ENCODE measurements at regions not wholly inside any gene's neighbourhood (a gene's known extent, or its start where the extent isn't known, plus 50 kb on each side); places are given as distances from the start of the nearest gene placed in this dataset.

DNA sequence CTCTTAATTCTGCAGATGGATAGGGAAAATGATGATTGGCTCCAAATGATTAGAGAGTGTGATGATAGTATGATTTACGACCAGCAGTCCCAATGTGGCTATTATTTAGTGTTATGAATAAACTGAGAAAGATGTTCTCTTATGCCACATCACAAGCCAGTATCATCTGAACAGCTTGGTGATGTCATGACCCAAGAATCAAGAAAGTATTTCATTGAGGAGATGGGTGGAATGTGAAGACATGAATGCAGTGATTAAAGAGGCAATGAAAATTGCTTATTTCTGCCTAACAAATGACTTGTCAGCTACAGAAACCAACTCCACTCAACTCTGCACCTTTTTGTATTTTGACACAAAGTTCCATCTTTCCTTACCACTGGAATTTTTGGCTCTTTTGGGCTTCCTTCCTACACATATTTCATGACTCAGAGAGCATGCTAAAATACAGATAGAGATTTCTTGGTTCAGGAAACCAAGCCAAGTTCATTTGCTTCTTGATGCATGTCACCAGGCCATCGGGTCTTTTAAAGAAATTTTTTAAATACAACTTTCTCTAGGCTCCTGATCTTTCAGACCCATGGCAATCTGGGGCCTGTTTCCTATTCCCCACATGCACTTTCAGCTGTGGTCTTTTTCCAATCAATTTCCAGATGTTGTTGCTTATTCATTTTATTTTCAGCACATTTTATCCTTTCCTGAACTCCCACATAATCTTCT lies 174.2 kb downstream of the HHIP start:
- H3K36me3 Mint-ChIP-seq = 0 out of 2 replicates have a peak, but pooled peaks cover 1% of the 10 kb centered on the region
- H3K27me3 Mint-ChIP-seq (ENCODE audit: low read depth) = no peaks in the 10 kb centered on the region
- ChIA-PET POLR2A (no interaction called here), CTCF (no interaction called here)
- H3K4me1 Mint-ChIP-seq = 0 out of 2 replicates have a peak, but pooled peaks cover 2% of the 10 kb centered on the region
- H3K4me3 Mint-ChIP-seq = no peak overlapping the region
- no peak overlapping the region for H3K27ac Mint-ChIP-seq
- peaks cover 17% of the 10 kb centered on the region for H3K9me3 Mint-ChIP-seq
- no peak for TF ChIP-seq ETV6 (CRISPR knock-in tag; IDR thresholded peaks at IDR 0.05)
- TF ChIP-seq GABPB1 (CRISPR knock-in tag; IDR thresholded peaks at IDR 0.05) = no peak
- no peak for TF ChIP-seq CREM (CRISPR knock-in tag; IDR thresholded peaks at IDR 0.05)
- TF ChIP-seq, protein P1, sequence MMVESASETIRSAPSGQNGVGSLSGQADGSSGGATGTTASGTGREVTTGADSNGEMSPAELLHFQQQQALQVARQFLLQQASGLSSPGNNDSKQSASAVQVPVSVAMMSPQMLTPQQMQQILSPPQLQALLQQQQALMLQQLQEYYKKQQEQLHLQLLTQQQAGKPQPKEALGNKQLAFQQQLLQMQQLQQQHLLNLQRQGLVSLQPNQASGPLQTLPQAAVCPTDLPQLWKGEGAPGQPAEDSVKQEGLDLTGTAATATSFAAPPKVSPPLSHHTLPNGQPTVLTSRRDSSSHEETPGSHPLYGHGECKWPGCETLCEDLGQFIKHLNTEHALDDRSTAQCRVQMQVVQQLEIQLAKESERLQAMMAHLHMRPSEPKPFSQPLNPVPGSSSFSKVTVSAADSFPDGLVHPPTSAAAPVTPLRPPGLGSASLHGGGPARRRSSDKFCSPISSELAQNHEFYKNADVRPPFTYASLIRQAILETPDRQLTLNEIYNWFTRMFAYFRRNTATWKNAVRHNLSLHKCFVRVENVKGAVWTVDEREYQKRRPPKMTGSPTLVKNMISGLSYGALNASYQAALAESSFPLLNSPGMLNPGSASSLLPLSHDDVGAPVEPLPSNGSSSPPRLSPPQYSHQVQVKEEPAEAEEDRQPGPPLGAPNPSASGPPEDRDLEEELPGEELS (CRISPR knock-in tag; IDR thresholded peaks at IDR 0.05) = no peak
- no peak for TF ChIP-seq ZNF263 (CRISPR knock-in tag; IDR thresholded peaks at IDR 0.05; ENCODE audit: low read depth)
- no peak for TF ChIP-seq ZNF671 (CRISPR knock-in tag; IDR thresholded peaks at IDR 0.05)
- TF ChIP-seq HMGA2 (CRISPR knock-in tag; IDR thresholded peaks at IDR 0.05) = no peak
- no peak for TF ChIP-seq ZNF121 (CRISPR knock-in tag; IDR thresholded peaks at IDR 0.05)
- TF ChIP-seq SOX15 (CRISPR knock-in tag; IDR thresholded peaks at IDR 0.05) = no peak
- no peak for TF ChIP-seq ESRRA (CRISPR knock-in tag; IDR thresholded peaks at IDR 0.05; ENCODE audit: borderline replicate concordance)
- no peak for DNase-seq (ENCODE audit: low spot score)
- no peak for ATAC-seq

DNA sequence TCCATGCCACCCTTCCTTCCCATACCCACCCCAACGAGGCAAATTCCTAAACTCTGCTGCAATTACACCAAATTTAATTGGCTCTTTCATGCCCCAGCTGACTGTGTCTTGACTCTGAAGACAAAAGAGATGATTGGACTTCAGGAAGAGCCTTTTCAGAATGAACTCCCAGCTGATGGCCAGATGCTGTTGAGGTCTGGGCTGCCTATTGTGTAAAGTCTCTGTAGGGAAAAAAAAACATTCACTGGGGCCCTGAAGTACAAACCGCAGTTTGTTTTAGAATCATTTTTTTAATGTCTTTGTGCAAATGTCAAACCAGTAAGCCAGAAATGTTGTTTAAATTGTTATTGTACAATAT lies 174.8 kb downstream of the HHIP start:
- ChIA-PET CTCF (no interaction called here), POLR2A (no interaction called here)
- ATAC-seq (no peak), DNase-seq (ENCODE audit: low spot score) (no peak)
- no peak for TF ChIP-seq FOXJ3 (CRISPR knock-in tag; IDR thresholded peaks at IDR 0.05; ENCODE audit: borderline replicate concordance)
- TF ChIP-seq, protein P2, sequence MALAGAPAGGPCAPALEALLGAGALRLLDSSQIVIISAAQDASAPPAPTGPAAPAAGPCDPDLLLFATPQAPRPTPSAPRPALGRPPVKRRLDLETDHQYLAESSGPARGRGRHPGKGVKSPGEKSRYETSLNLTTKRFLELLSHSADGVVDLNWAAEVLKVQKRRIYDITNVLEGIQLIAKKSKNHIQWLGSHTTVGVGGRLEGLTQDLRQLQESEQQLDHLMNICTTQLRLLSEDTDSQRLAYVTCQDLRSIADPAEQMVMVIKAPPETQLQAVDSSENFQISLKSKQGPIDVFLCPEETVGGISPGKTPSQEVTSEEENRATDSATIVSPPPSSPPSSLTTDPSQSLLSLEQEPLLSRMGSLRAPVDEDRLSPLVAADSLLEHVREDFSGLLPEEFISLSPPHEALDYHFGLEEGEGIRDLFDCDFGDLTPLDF (CRISPR knock-in tag; IDR thresholded peaks at IDR 0.05) = no peak
- TF ChIP-seq, protein P3, sequence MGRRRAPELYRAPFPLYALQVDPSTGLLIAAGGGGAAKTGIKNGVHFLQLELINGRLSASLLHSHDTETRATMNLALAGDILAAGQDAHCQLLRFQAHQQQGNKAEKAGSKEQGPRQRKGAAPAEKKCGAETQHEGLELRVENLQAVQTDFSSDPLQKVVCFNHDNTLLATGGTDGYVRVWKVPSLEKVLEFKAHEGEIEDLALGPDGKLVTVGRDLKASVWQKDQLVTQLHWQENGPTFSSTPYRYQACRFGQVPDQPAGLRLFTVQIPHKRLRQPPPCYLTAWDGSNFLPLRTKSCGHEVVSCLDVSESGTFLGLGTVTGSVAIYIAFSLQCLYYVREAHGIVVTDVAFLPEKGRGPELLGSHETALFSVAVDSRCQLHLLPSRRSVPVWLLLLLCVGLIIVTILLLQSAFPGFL (CRISPR knock-in tag; IDR thresholded peaks at IDR 0.05; ENCODE audit: borderline replicate concordance) = no peak
- no peak for TF ChIP-seq ZNF219 (CRISPR knock-in tag; IDR thresholded peaks at IDR 0.05; ENCODE audit: borderline replicate concordance)
- no peak for TF ChIP-seq SMAD3 (CRISPR knock-in tag; IDR thresholded peaks at IDR 0.05; ENCODE audit: borderline replicate concordance)
- TF ChIP-seq MYBL2 (CRISPR knock-in tag; IDR thresholded peaks at IDR 0.05) = no peak
- no peak for TF ChIP-seq EMX1 (CRISPR knock-in tag; IDR thresholded peaks at IDR 0.05)
- no peak for TF ChIP-seq ZNF423 (CRISPR knock-in tag; IDR thresholded peaks at IDR 0.05)
- no peak for TF ChIP-seq RORB (CRISPR knock-in tag; IDR thresholded peaks at IDR 0.05)
- no peak for TF ChIP-seq ZNF416 (CRISPR knock-in tag; IDR thresholded peaks at IDR 0.05)
- TF ChIP-seq PRRX2 (CRISPR knock-in tag; IDR thresholded peaks at IDR 0.05) = no peak
- TF ChIP-seq, protein P4, sequence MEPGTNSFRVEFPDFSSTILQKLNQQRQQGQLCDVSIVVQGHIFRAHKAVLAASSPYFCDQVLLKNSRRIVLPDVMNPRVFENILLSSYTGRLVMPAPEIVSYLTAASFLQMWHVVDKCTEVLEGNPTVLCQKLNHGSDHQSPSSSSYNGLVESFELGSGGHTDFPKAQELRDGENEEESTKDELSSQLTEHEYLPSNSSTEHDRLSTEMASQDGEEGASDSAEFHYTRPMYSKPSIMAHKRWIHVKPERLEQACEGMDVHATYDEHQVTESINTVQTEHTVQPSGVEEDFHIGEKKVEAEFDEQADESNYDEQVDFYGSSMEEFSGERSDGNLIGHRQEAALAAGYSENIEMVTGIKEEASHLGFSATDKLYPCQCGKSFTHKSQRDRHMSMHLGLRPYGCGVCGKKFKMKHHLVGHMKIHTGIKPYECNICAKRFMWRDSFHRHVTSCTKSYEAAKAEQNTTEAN (CRISPR knock-in tag; IDR thresholded peaks at IDR 0.05) = no peak
- TF ChIP-seq NFE2L1 (CRISPR knock-in tag; IDR thresholded peaks at IDR 0.05) = no peak
- TF ChIP-seq ELF4 (CRISPR knock-in tag; IDR thresholded peaks at IDR 0.05; ENCODE audit: low read depth) = no peak
- TF ChIP-seq, protein P5, sequence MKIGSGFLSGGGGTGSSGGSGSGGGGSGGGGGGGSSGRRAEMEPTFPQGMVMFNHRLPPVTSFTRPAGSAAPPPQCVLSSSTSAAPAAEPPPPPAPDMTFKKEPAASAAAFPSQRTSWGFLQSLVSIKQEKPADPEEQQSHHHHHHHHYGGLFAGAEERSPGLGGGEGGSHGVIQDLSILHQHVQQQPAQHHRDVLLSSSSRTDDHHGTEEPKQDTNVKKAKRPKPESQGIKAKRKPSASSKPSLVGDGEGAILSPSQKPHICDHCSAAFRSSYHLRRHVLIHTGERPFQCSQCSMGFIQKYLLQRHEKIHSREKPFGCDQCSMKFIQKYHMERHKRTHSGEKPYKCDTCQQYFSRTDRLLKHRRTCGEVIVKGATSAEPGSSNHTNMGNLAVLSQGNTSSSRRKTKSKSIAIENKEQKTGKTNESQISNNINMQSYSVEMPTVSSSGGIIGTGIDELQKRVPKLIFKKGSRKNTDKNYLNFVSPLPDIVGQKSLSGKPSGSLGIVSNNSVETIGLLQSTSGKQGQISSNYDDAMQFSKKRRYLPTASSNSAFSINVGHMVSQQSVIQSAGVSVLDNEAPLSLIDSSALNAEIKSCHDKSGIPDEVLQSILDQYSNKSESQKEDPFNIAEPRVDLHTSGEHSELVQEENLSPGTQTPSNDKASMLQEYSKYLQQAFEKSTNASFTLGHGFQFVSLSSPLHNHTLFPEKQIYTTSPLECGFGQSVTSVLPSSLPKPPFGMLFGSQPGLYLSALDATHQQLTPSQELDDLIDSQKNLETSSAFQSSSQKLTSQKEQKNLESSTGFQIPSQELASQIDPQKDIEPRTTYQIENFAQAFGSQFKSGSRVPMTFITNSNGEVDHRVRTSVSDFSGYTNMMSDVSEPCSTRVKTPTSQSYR (CRISPR knock-in tag; IDR thresholded peaks at IDR 0.05) = no peak
- no peak for TF ChIP-seq KAT7 (CRISPR knock-in tag; IDR thresholded peaks at IDR 0.05; ENCODE audit: borderline replicate concordance)
- H3K27me3 Mint-ChIP-seq (ENCODE audit: low read depth) = no peaks in the 10 kb centered on the region
- no peaks in the 10 kb centered on the region for H3K36me3 Mint-ChIP-seq
- peaks cover 14% of the 10 kb centered on the region for H3K9me3 Mint-ChIP-seq
- H3K4me1 Mint-ChIP-seq = 0 out of 2 replicates have a peak, but pooled peaks cover 2% of the 10 kb centered on the region
- no peak overlapping the region for H3K27ac Mint-ChIP-seq
- H3K4me3 Mint-ChIP-seq = no peak overlapping the region

Data from WTC11 (cell line).